ENCODE measurements at regions not wholly inside any gene's neighbourhood (a gene's known extent, or its start where the extent isn't known, plus 50 kb on each side); places are given as distances from the start of the nearest gene placed in this dataset.
"Not testable (repeated sequence)": the region's sequence is repeated elsewhere in the genome, so short reads cannot be mapped to it uniquely, and the experiment has no call there.

DNA sequence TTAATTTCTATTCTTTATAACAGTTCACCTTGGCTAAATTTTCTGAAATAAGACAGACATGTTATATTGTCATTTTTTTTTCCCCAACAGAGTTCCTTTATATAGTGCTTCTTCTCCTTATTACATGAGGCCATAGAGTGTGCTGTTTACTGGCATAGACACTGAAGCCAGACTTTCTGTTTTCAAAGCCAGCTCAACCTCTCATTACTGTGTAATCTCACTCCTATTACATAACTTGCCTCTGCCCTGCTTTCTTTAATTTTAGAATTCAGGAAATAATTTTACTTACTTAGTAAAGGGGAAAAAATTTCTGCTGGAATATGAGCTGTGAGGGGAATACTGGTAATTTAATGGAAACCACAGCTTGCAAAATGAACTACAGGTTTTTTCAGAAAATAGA, 1380.4 kb downstream of the SLITRK1 start:
- no peak for DNase-seq (ENCODE audit: low read depth)
- TF ChIP-seq, protein P1, sequence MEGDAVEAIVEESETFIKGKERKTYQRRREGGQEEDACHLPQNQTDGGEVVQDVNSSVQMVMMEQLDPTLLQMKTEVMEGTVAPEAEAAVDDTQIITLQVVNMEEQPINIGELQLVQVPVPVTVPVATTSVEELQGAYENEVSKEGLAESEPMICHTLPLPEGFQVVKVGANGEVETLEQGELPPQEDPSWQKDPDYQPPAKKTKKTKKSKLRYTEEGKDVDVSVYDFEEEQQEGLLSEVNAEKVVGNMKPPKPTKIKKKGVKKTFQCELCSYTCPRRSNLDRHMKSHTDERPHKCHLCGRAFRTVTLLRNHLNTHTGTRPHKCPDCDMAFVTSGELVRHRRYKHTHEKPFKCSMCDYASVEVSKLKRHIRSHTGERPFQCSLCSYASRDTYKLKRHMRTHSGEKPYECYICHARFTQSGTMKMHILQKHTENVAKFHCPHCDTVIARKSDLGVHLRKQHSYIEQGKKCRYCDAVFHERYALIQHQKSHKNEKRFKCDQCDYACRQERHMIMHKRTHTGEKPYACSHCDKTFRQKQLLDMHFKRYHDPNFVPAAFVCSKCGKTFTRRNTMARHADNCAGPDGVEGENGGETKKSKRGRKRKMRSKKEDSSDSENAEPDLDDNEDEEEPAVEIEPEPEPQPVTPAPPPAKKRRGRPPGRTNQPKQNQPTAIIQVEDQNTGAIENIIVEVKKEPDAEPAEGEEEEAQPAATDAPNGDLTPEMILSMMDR (conservative IDR thresholded peaks at IDR 0.05; ENCODE audit: control insufficient read depth, insufficient read depth, low read depth, low read length), result no peak
- no peak overlapping the region for H3K4me3 ChIP-seq (ENCODE audit: control insufficient read depth, low read depth, low read length)

DNA sequence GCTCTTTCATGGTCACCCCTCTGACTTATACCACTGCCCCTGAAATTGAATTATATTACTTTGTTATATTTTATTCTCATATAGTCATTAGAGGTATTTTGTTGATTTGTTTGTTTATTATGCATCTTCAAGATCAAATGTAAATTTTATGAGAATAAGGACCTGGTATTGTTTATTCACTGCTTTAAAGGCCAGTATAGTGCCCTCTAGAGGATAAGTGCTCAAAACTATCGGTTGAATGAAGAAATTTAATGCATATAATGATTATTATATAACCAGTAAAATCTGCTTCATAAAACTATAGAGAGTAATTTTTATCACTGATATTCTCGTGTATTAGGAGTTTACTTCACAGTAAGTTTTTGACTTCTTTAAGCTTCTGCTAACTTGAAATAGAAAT, 1401.9 kb downstream of the SLITRK1 start:
- H3K4me3 ChIP-seq (ENCODE audit: control insufficient read depth, low read depth, low read length), result no peak overlapping the region
- TF ChIP-seq, protein P1 (conservative IDR thresholded peaks at IDR 0.05; ENCODE audit: control insufficient read depth, insufficient read depth, low read depth, low read length), result peak; percentile 25
- peak; percentile 2 for DNase-seq (ENCODE audit: low read depth)

- TF ChIP-seq, protein P1 (conservative IDR thresholded peaks at IDR 0.05; ENCODE audit: control insufficient read depth, insufficient read depth, low read depth, low read length), result no peak
- no peak overlapping the region for H3K4me3 ChIP-seq (ENCODE audit: control insufficient read depth, low read depth, low read length)
- DNase-seq (ENCODE audit: low read depth), result no peak
Measured at GRCh38 chr13:82477436-82477835, 1404.8 kb downstream of the SLITRK1 start.

DNA sequence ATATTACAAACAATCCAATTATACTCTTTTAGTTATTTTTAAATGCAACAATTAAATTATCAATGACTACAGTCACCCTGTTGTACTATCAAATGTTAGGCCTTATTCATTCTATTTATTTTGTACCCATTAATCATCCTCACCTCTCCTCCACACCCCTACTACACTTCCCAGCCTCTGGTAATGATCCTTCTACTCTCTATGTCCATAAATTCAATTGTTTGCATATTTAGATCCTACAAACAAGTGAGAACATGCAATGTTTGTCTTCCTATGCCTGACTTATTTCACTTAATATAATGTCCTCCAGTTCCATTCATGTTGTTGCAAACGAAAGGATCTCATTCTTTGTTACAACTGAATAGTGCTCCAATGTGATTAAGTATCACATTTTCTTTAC, 1414.6 kb downstream of the SLITRK1 start:
- H3K4me3 ChIP-seq (ENCODE audit: control insufficient read depth, low read depth, low read length), result no peak overlapping the region
- no peak for DNase-seq (ENCODE audit: low read depth)
- TF ChIP-seq, protein P1 (conservative IDR thresholded peaks at IDR 0.05; ENCODE audit: control insufficient read depth, insufficient read depth, low read depth, low read length), result no peak

DNA sequence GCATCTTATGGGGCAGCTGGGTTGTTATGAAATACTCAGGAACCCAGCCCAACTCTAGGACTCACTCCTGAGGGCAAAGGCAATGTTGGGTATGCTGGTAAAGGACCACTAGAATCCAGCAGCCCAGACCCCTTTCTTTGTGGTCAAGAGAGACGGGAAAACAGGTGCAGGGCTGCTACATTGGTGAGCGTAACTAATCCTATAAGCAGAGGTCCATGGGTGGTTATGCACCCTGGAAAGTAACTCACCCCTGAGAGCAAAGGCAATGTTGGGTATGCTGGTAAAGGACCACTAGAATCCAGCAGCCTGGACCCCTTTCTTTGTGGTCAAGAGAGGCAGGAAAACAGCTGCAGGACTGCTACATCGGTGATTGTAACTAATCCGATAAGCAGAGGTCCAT, 1422.7 kb downstream of the SLITRK1 start:
- DNase-seq (ENCODE audit: low read depth); H3K4me3 ChIP-seq (ENCODE audit: control insufficient read depth, low read depth, low read length): not testable (repeated sequence)

GRCh38 chr13:82458169-82458568, 1424.1 kb downstream of the SLITRK1 start:
- DNase-seq (ENCODE audit: low read depth), result no peak
- TF ChIP-seq, protein P1 (conservative IDR thresholded peaks at IDR 0.05; ENCODE audit: control insufficient read depth, insufficient read depth, low read depth, low read length), result no peak
- H3K4me3 ChIP-seq (ENCODE audit: control insufficient read depth, low read depth, low read length), result no peak overlapping the region

DNA sequence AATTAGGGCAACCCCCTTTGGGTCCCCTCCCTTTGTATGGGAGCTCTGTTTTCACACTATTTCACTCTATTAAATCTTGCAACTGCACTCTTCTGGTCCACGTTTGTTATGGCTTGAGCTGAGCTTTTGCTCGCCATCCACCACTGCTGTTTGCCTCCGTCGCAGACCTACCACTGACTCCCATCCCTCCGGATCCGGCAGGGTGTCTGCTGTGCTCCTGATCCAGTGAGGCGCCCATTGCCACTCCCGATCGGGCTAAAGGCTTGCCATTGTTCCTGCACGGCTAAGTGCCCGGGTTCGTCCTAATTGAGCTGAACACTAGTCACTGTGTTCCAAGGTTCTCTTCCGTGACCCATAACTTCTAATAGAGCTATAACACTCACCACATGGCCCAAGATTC, 1424.7 kb downstream of the SLITRK1 start:
- DNase-seq (ENCODE audit: low read depth), result not testable (repeated sequence)

DNA sequence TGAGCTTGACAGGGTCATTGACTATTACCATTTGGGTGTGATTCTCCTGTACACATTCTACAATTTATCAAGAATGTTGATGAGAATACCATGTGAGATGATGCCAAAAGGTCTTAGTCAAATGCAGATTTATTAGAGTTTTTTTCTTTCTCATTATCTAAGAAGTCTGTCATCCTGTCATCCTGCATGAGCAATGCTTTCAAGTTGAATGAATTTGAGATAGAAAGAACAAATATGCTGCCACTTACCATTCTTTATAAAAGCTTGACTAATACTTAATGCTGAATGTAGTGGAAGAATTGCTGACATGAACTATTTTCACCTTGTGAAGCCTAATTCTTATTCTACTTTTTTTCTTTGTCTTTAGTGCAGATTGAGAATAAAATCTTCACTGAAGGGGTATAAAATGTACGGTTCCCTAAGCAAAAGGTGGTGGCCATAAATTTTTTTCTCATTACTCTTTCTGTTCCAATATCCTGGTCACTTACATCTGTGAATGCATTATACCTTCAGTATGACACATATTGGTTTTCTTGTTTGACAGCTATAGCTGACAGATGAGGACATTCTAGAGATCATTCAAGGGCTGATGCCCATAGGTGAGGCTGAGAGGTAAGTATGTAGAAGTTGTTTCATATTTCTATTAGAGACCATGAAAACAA, 1434.7 kb downstream of the SLITRK1 start:
- no peak for DNase-seq (ENCODE audit: low read depth)
- TF ChIP-seq, protein P1 (conservative IDR thresholded peaks at IDR 0.05; ENCODE audit: control insufficient read depth, insufficient read depth, low read depth, low read length), result no peak
- no peak overlapping the region for H3K4me3 ChIP-seq (ENCODE audit: control insufficient read depth, low read depth, low read length)

More for the DNA sequence above, 1424.7 kb downstream of the SLITRK1 start:
- H3K4me3 ChIP-seq (ENCODE audit: control insufficient read depth, low read depth, low read length), result not testable (repeated sequence)

All from fibroblast of mammary gland (primary cell).